ENCODE measurements at regions not wholly inside any gene's neighbourhood (a gene's known extent, or its start where the extent isn't known, plus 50 kb on each side); places are given as distances from the start of the nearest gene placed in this dataset.

DNA sequence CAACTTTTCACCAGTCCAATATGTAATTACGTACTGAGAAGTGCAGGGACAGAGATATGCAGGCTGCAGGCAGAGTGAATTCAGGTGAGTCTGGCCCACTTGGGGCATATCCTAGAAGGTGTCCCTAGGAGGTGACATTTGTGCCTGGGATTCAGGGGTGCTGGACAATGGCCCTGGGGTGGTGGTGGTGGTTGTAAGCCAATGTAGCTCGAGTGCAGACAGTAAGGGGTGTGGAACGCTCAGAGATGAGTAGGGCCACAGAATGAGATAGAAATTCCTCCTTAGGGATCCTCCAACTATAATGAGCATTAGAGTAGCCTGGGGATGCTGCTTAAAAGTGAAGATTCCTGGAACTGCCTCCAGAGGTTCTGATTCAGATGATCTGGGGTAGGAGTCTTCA is 221.7 kb upstream of the MPHOSPH6 start:
- Histone ChIP-seq H2BK15ac (ENCODE audit: low read length) (no peak overlapping the region), H2AFZ (ENCODE audit: low read length) (no peak overlapping the region), H3K4me2 (ENCODE audit: insufficient read depth in 1 of 2, low read depth in 2 of 2, low read length in 2 of 2) (no peak overlapping the region), H3K27ac (ENCODE audit: low read depth, low read length) (no peak overlapping the region), H3K4me3 (ENCODE audit: extremely low read depth in 1 of 4, insufficient read depth in 2 of 4, low read depth in 3 of 4, low read length in 4 of 4) (no peak overlapping the region), H3K23me2 (ENCODE audit: low read depth, low read length) (no peaks in the 10 kb centered on the region), H3K79me2 (ENCODE audit: control insufficient read depth in 1 of 2, insufficient read depth in 2 of 2, low read length in 2 of 2) (no peaks in the 10 kb centered on the region), H3K9me3 (ENCODE audit: insufficient read depth in 2 of 2, low read depth in 1 of 2, low read length in 1 of 2) (no peaks in the 10 kb centered on the region), H3K4me1 (replicated peaks in 1 of 4; ENCODE audit: control insufficient read depth in 3 of 4, insufficient read depth in 4 of 4, low read length in 3 of 4) (no peaks in the 10 kb centered on the region), H2BK20ac (ENCODE audit: low read length) (no peak overlapping the region), H3K36me3 (ENCODE audit: control insufficient read depth in 2 of 4, insufficient read depth in 4 of 4, low read length in 3 of 4) (no peaks in the 10 kb centered on the region), H4K20me1 (replicated peaks in 1 of 2; ENCODE audit: control insufficient read depth in 1 of 2, insufficient read depth in 2 of 2, low read length in 2 of 2) (no peaks in the 10 kb centered on the region), H2AK5ac (ENCODE audit: low read depth, low read length) (no peak overlapping the region), H4K5ac (ENCODE audit: insufficient read length, low read depth, low read length) (no peak overlapping the region), H3K4ac (replicated peaks; ENCODE audit: insufficient read length, low read depth, low read length) (no peak overlapping the region), H2BK5ac (ENCODE audit: low read depth, low read length) (no peak overlapping the region), H4K8ac (ENCODE audit: extremely low read depth, insufficient read depth, low read length) (no peak overlapping the region), H3K79me1 (ENCODE audit: low read depth, low read length) (no peaks in the 10 kb centered on the region), H2BK120ac (replicated peaks; ENCODE audit: low read depth, low read length) (no peak overlapping the region), H2BK12ac (ENCODE audit: low read depth, low read length) (no peak overlapping the region), H3K27me3 (replicated peaks in 1 of 4; ENCODE audit: control insufficient read depth in 3 of 4, extremely low read depth in 1 of 4, insufficient read depth in 3 of 4, low read length in 3 of 4) (no peaks in the 10 kb centered on the region), H4K91ac (replicated peaks; ENCODE audit: insufficient read length, low read length) (no peak overlapping the region), H3K14ac (ENCODE audit: insufficient read length) (no peak overlapping the region), H3K23ac (ENCODE audit: insufficient read length) (no peak overlapping the region), H3K56ac (replicated peaks; ENCODE audit: insufficient read length, low read depth, low read length) (no peak overlapping the region), H3K9ac (replicated peaks in 1 of 4; ENCODE audit: extremely low read depth in 1 of 4, low read depth in 3 of 4, low read length in 3 of 4) (no peak overlapping the region), H3K18ac (ENCODE audit: extremely low read depth, low read length) (no peak overlapping the region)
- DNase-seq (ENCODE audit: low read depth in 1 of 2, low spot score in 2 of 2) (no peak), FAIRE-seq (no peak)
- 82% methylated on average over 3 of the region's 3 CpGs; no CpG with 5 or more reads in 1 of the 2 experiments for WGBS, 2 experiments (ENCODE audit: extremely low coverage in 1 of 2, insufficient coverage in 1 of 2, insufficient read length in 1 of 2, insufficient replicate concordance in 2 of 2, low coverage in 1 of 2, low lambda C conversion rate in 2 of 2, missing lambda C conversion rate in 1 of 2)
- POLR2A ChIA-PET (ENCODE audit: partially characterized antibody) = no interaction called here
- TF ChIP-seq CTBP2 (IDR thresholded peaks at IDR 0.05; ENCODE audit: borderline replicate concordance, insufficient read depth, insufficient read length, low read length) (no peak), CHD2 (IDR thresholded peaks at IDR 0.05; ENCODE audit: low read length) (no peak), TEAD4 (IDR thresholded peaks at IDR 0.05; ENCODE audit: low read depth, low read length) (no peak), SUZ12 (IDR thresholded peaks at IDR 0.05; ENCODE audit: low read length) (no peak), TAF1 (IDR thresholded peaks at IDR 0.05; ENCODE audit: low read depth, low read length) (no peak), ASH2L (IDR thresholded peaks at IDR 0.05; ENCODE audit: low read length) (no peak), RBBP5 (IDR thresholded peaks at IDR 0.05; ENCODE audit: borderline replicate concordance, low read depth, low read length) (no peak), RAD21 (IDR thresholded peaks at IDR 0.05 in 1 of 2, conservative IDR thresholded peaks at IDR 0.05 in 1 of 2; ENCODE audit: low read depth in 2 of 2, low read length in 2 of 2) (no peak), FOSL1 (IDR thresholded peaks at IDR 0.05; ENCODE audit: insufficient read depth, low read depth, low read length) (no peak), CEBPB (IDR thresholded peaks at IDR 0.05; ENCODE audit: low read depth, low read length) (no peak)
- TF ChIP-seq, protein P1, sequence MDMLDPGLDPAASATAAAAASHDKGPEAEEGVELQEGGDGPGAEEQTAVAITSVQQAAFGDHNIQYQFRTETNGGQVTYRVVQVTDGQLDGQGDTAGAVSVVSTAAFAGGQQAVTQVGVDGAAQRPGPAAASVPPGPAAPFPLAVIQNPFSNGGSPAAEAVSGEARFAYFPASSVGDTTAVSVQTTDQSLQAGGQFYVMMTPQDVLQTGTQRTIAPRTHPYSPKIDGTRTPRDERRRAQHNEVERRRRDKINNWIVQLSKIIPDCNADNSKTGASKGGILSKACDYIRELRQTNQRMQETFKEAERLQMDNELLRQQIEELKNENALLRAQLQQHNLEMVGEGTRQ (IDR thresholded peaks at IDR 0.05; ENCODE audit: low read length) = no peak
- TF ChIP-seq, protein P2, sequence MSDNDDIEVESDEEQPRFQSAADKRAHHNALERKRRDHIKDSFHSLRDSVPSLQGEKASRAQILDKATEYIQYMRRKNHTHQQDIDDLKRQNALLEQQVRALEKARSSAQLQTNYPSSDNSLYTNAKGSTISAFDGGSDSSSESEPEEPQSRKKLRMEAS (IDR thresholded peaks at IDR 0.05) = no peak
- CTCF ChIA-PET (ENCODE audit: partially characterized antibody) = no interaction called here

All from H1 (cell line).